ENCODE measurements at regions not wholly inside any gene's neighbourhood (a gene's known extent, or its start where the extent isn't known, plus 50 kb on each side); places are given as distances from the start of the nearest gene placed in this dataset.

DNA sequence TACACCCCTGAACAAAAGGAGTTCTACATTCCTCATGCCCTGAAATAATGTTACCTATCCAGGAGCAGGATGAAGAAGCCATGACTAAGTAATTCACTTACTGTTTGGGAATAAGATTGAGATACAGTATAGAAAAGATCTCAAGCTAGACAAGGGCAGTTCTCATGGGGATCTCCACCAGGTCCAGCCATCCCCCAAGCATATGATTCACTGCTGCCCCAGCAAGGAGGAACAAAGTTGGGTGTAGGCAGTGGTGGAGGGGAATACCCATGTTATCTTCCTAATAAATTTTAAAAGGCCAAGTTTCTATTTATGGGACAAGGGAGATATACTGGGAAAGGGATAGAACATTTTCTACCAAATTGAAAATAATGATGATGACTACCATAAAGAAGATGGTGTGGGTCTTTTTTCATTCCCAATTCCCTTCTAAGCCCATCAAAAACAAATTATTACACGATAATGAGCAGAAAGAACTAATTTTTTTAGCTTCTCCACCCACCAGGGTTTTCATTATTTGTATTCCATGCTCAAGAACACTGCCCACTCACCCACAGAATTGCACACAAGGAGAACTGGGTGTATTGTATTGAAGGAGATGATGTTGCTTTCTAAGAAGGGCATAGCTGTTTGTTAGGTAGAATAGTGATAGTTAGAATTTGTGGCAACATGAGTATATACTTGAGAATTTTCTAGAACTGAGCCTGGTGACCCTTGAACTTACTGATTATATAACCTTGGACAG, 204.6 kb downstream of the BTG1 start:
- Mint-ChIP-seq H3K36me3 (ENCODE audit: insufficient read depth, unreplicated experiment) (no peaks in the 10 kb centered on the region), H3K9me3 (ENCODE audit: unreplicated experiment) (peaks cover 10% of the 10 kb centered on the region), H3K27ac (ENCODE audit: unreplicated experiment) (no peak overlapping the region), H3K4me3 (ENCODE audit: unreplicated experiment) (no peak overlapping the region), H3K27me3 (ENCODE audit: insufficient read depth, unreplicated experiment) (peaks cover 4% of the 10 kb centered on the region), H3K4me1 (ENCODE audit: low read depth, unreplicated experiment) (no peaks in the 10 kb centered on the region)
- Histone ChIP-seq H3K4me3 (ENCODE audit: low read depth, low read length) (no peak overlapping the region), H3K27me3 (replicated peaks; ENCODE audit: control insufficient read depth, insufficient read depth, low read length) (no peaks in the 10 kb centered on the region), H3K36me3 (ENCODE audit: control insufficient read depth, insufficient read depth, low read length) (no peaks in the 10 kb centered on the region), H3K9me3 (no peaks in the 10 kb centered on the region), H3K4me1 (no peaks in the 10 kb centered on the region)
- DNase-seq = no peak
- TF ChIP-seq, protein P1, sequence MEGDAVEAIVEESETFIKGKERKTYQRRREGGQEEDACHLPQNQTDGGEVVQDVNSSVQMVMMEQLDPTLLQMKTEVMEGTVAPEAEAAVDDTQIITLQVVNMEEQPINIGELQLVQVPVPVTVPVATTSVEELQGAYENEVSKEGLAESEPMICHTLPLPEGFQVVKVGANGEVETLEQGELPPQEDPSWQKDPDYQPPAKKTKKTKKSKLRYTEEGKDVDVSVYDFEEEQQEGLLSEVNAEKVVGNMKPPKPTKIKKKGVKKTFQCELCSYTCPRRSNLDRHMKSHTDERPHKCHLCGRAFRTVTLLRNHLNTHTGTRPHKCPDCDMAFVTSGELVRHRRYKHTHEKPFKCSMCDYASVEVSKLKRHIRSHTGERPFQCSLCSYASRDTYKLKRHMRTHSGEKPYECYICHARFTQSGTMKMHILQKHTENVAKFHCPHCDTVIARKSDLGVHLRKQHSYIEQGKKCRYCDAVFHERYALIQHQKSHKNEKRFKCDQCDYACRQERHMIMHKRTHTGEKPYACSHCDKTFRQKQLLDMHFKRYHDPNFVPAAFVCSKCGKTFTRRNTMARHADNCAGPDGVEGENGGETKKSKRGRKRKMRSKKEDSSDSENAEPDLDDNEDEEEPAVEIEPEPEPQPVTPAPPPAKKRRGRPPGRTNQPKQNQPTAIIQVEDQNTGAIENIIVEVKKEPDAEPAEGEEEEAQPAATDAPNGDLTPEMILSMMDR (IDR thresholded peaks at IDR 0.05; ENCODE audit: insufficient read depth in 1 of 2, low read depth in 1 of 2, low read length in 1 of 2, severe bottlenecking in 1 of 2, unreplicated experiment in 1 of 2) = no peak
- no TSS peak for BruUV-seq (replicated peaks)
- intact Hi-C loops (cut with micrococcal nuclease; ENCODE audit: unreplicated experiment) = no loop called here
- POLR2A ChIA-PET = no interaction called here
- CTCF ChIA-PET = no interaction called here

DNA sequence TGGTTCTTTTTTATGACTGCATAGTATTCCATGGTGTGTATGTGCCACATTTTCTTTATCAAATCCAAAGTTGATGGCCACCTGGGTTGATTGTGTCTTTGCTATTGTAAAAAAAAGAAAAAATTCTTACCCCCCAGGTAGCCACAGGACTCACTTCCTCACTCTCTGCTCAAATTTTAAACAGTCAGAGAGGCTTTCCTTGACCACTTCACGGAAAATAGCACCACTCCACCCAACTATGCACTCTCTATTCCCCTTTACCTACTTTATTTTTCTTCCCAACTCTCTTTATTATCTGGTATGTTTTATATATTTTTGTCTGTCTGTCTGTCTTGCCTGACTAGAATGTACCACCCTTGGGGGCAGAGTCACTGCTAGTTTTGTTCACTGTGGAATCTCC, 205.3 kb downstream of the BTG1 start:
- ChIA-PET POLR2A (no interaction called here), CTCF (no interaction called here)
- no peaks in the 10 kb centered on the region for H3K36me3 Mint-ChIP-seq (ENCODE audit: insufficient read depth, unreplicated experiment)
- TF ChIP-seq, protein P1 (IDR thresholded peaks at IDR 0.05; ENCODE audit: insufficient read depth in 1 of 2, low read depth in 1 of 2, low read length in 1 of 2, severe bottlenecking in 1 of 2, unreplicated experiment in 1 of 2) = no peak
- H3K27me3 Mint-ChIP-seq (ENCODE audit: insufficient read depth, unreplicated experiment) = peaks cover 4% of the 10 kb centered on the region
- no peak for DNase-seq
- no peaks in the 10 kb centered on the region for H3K4me1 Mint-ChIP-seq (ENCODE audit: low read depth, unreplicated experiment)
- BruUV-seq (replicated peaks) = no TSS peak
- no peaks in the 10 kb centered on the region for H3K27me3 ChIP-seq (replicated peaks; ENCODE audit: control insufficient read depth, insufficient read depth, low read length)
- H3K4me3 Mint-ChIP-seq (ENCODE audit: unreplicated experiment) = no peak overlapping the region
- H3K9me3 ChIP-seq = no peaks in the 10 kb centered on the region
- no peak overlapping the region for H3K4me3 ChIP-seq (ENCODE audit: low read depth, low read length)
- H3K9me3 Mint-ChIP-seq (ENCODE audit: unreplicated experiment) = peaks cover 10% of the 10 kb centered on the region
- H3K27ac Mint-ChIP-seq (ENCODE audit: unreplicated experiment) = no peak overlapping the region
- H3K4me1 ChIP-seq = no peaks in the 10 kb centered on the region
- intact Hi-C loops (cut with micrococcal nuclease; ENCODE audit: unreplicated experiment) = no loop called here
- no peaks in the 10 kb centered on the region for H3K36me3 ChIP-seq (ENCODE audit: control insufficient read depth, insufficient read depth, low read length)

DNA sequence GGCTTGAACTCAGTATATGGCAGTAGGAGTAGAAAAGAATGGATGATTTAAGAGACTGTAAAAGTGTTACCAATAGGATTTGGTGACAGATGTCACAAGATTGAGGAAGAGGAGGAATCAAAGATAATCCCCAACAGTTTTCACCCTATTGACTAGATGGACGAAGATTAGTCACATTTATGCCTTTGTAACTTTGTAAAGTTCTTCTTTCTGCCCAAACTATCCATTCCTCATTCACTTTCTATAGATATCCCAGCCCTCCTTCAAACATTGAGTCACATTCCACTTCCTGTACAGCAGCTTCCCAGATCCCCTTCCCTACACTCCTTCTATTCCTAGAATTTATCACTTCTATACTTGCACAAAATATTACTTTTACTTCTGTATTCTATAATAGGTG, 207.9 kb downstream of the BTG1 start:
- Mint-ChIP-seq H3K4me3 (ENCODE audit: unreplicated experiment) (no peak overlapping the region), H3K4me1 (ENCODE audit: low read depth, unreplicated experiment) (no peaks in the 10 kb centered on the region), H3K36me3 (ENCODE audit: insufficient read depth, unreplicated experiment) (no peaks in the 10 kb centered on the region), H3K27me3 (ENCODE audit: insufficient read depth, unreplicated experiment) (peaks cover 4% of the 10 kb centered on the region), H3K9me3 (ENCODE audit: unreplicated experiment) (peaks cover 10% of the 10 kb centered on the region), H3K27ac (ENCODE audit: unreplicated experiment) (no peak overlapping the region)
- H3K27me3 ChIP-seq (replicated peaks; ENCODE audit: control insufficient read depth, insufficient read depth, low read length) = no peaks in the 10 kb centered on the region
- H3K9me3 ChIP-seq = 0 out of 2 replicates have a peak, but pooled peaks cover 1% of the 10 kb centered on the region
- H3K4me3 ChIP-seq (ENCODE audit: low read depth, low read length) = no peak overlapping the region
- DNase-seq = no peak
- intact Hi-C loops (cut with micrococcal nuclease; ENCODE audit: unreplicated experiment) = no loop called here
- no peaks in the 10 kb centered on the region for H3K4me1 ChIP-seq
- H3K36me3 ChIP-seq (ENCODE audit: control insufficient read depth, insufficient read depth, low read length) = no peaks in the 10 kb centered on the region
- CTCF ChIA-PET = no interaction called here
- no TSS peak for BruUV-seq (replicated peaks)
- TF ChIP-seq, protein P1 (IDR thresholded peaks at IDR 0.05; ENCODE audit: insufficient read depth in 1 of 2, low read depth in 1 of 2, low read length in 1 of 2, severe bottlenecking in 1 of 2, unreplicated experiment in 1 of 2) = no peak
- POLR2A ChIA-PET = no interaction called here
